SU-DHL-6 (cell line): ENCODE measurements at regions not wholly inside any gene's neighbourhood (a gene's known extent, or its start where the extent isn't known, plus 50 kb on each side); places are given as distances from the start of the nearest gene placed in this dataset.

ENCODE experiments used
- CTCF ChIP-seq: fragments of 200-600 bp; sonication (generic); IDR thresholded peaks from one replicate; pipeline ENCODE4 v1.5.1; 2017; ENCODE audit warnings: antibody characterized with exemption, mild to moderate bottlenecking, low read length, moderate library complexity; ENCODE audit not compliant: insufficient read depth, poor library complexity, severe bottlenecking
- EZH2phosphoT487 ChIP-seq: fragments of 200-600 bp; sonication (generic), shearing (Covaris generic); conservative IDR thresholded peaks from 2 replicates; pipeline ENCODE4 v1.6.1; 2018; ENCODE audit warnings: mild to moderate bottlenecking, antibody characterized with exemption, low read length, moderate library complexity, mixed read lengths

GRCh38 chr3:153757839-153758238, 363.4 kb upstream of the ARHGEF26 start:
- TF ChIP-seq CTCF (no peak), EZH2phosphoT487 (no peak)
